IMR-90 (cell line): ENCODE measurements at regions not wholly inside any gene's neighbourhood (a gene's known extent, or its start where the extent isn't known, plus 50 kb on each side); places are given as distances from the start of the nearest gene placed in this dataset.

ENCODE experiments used
- ATAC-seq: fragments of 200-7000 bp; cut with Tn5 transposase; 2 replicates; pipeline ENCODE4 v1.9.1; 2020; ENCODE audit warnings: low read depth, mild to moderate bottlenecking, moderate library complexity
- BruUV-seq: library from RNA; stranded (reverse); fragments of 400-500 nt; replicated peaks from 2 replicates; lab custom pipeline; 2021; lab: Mats Ljungman, UMichigan
- CTCF ChIA-PET: fragments of 300-600 bp; formaldehyde crosslinking; extraction: SDS; loops from one replicate; lab custom pipeline; 2021; ENCODE audit warnings: antibody characterized with exemption; lab: Yijun Ruan, JAX
- POLR2A ChIA-PET: fragments of 300-600 bp; sonication (Branson Sonifier 250); formaldehyde crosslinking; loops from one replicate; lab custom pipeline; 2022; ENCODE audit warnings: antibody characterized with exemption; ENCODE audit not compliant: unreplicated experiment; lab: Charles Lee
- DNase-seq: peaks from one replicate; pipeline ENCODE4 v3.0.0; 2013
- H2AFZ ChIP-seq: replicated peaks from 2 replicates; pipeline ENCODE3; 2013; ENCODE audit warnings: low read length, mild to moderate bottlenecking; ENCODE audit not compliant: poor library complexity
- H2AK5ac ChIP-seq: 2 replicates; pipeline ENCODE4 v1.6.1; 2013; ENCODE audit warnings: low read depth, low read length, inconsistent platforms
- H2AK9ac ChIP-seq: replicated peaks from 2 replicates; pipeline ENCODE3; 2013; ENCODE audit warnings: mild to moderate bottlenecking, low read depth, low read length, moderate library complexity; ENCODE audit not compliant: poor library complexity
- H2BK120ac ChIP-seq: 2 replicates; pipeline ENCODE4 v1.6.1; 2013; ENCODE audit warnings: low read depth, low read length, inconsistent platforms
- H2BK15ac ChIP-seq: 3 replicates; pipeline ENCODE4 v1.6.1; 2013; ENCODE audit warnings: low read depth, low read length, inconsistent platforms
- H2BK20ac ChIP-seq: 2 replicates; pipeline ENCODE4 v1.6.1; 2013; ENCODE audit warnings: low read depth, mild to moderate bottlenecking, inconsistent platforms, low read length, moderate library complexity
- H2BK5ac ChIP-seq: 2 replicates; pipeline ENCODE4 v1.6.1; 2013; ENCODE audit warnings: mild to moderate bottlenecking, low read depth, low read length, inconsistent platforms; ENCODE audit not compliant: poor library complexity, severe bottlenecking
- H3K14ac ChIP-seq: replicated peaks from 2 replicates; pipeline ENCODE4 v1.6.1; 2013; ENCODE audit warnings: low read depth, low read length, inconsistent platforms
- H3K18ac ChIP-seq: 2 replicates; pipeline ENCODE4 v1.6.1; 2013; ENCODE audit warnings: low read depth, low read length, control low read depth
- H3K23ac ChIP-seq: 2 replicates; pipeline ENCODE4 v1.6.1; 2013; ENCODE audit warnings: low read depth, low read length, inconsistent platforms
- H3K27ac ChIP-seq: 2 replicates; pipeline ENCODE4 v1.5.1; 2013; ENCODE audit warnings: mild to moderate bottlenecking, control low read depth, low read length; ENCODE audit not compliant: insufficient read depth
- H3K27me3 ChIP-seq: 2 replicates; pipeline ENCODE4 v1.6.1; 2013; ENCODE audit warnings: low read length; ENCODE audit not compliant: control insufficient read depth, insufficient read depth
- H3K36me3 ChIP-seq: 2 replicates; pipeline ENCODE4 v1.6.1; 2013; ENCODE audit warnings: low read length, mixed read lengths; ENCODE audit not compliant: control insufficient read depth, insufficient read depth
- H3K4ac ChIP-seq: 2 replicates; pipeline ENCODE4 v1.6.1; 2013; ENCODE audit warnings: low read depth, low read length, inconsistent platforms
- H3K4me1 ChIP-seq: 2 replicates; pipeline ENCODE4 v1.6.1; 2013; ENCODE audit warnings: low read length, mixed read lengths; ENCODE audit not compliant: control insufficient read depth, insufficient read depth
- H3K4me2 ChIP-seq: 2 replicates; pipeline ENCODE4 v1.6.1; 2013; ENCODE audit warnings: low read depth, mild to moderate bottlenecking, control low read depth, low read length, moderate library complexity
- H3K4me3 ChIP-seq: 2 replicates; pipeline ENCODE4 v1.5.1; 2013; ENCODE audit warnings: low read depth, mild to moderate bottlenecking, control low read depth, low read length, moderate library complexity; ENCODE audit not compliant: insufficient read depth
- H3K56ac ChIP-seq: 2 replicates; pipeline ENCODE4 v1.6.1; 2013; ENCODE audit warnings: low read length, inconsistent platforms; ENCODE audit not compliant: insufficient read depth; ENCODE audit errors: extremely low read depth
- H3K79me1 ChIP-seq, 2 experiments: 2 replicates each; pipeline ENCODE4 v1.6.1; 2013; ENCODE audit warnings: low read length in 2 of 2, inconsistent platforms in 1 of 2, low read depth in 1 of 2
- H3K9ac ChIP-seq: 2 replicates; pipeline ENCODE4 v1.6.1; 2013; ENCODE audit warnings: low read depth, low read length, control low read depth
- H3K9me1 ChIP-seq: 2 replicates; pipeline ENCODE4 v1.6.1; 2013; ENCODE audit warnings: low read length, inconsistent platforms; ENCODE audit not compliant: insufficient read depth
- H3K9me3 ChIP-seq: 2 replicates; pipeline ENCODE4 v1.6.1; 2013; ENCODE audit warnings: low read length; ENCODE audit not compliant: control insufficient read depth, insufficient read depth
- H4K20me1 ChIP-seq: 2 replicates; pipeline ENCODE4 v1.6.1; 2013; ENCODE audit warnings: low read length, inconsistent platforms; ENCODE audit not compliant: insufficient read depth
- H4K5ac ChIP-seq: 2 replicates; pipeline ENCODE4 v1.6.1; 2013; ENCODE audit warnings: mild to moderate bottlenecking, low read depth, low read length, control low read depth
- H4K8ac ChIP-seq, 2 experiments: 2 replicates each; pipeline ENCODE4 v1.6.1; 2013; ENCODE audit warnings: low read depth in 2 of 2, low read length in 2 of 2, control low read depth in 1 of 2, inconsistent platforms in 1 of 2
- H4K91ac ChIP-seq: 2 replicates; pipeline ENCODE4 v1.6.1; 2013; ENCODE audit warnings: low read depth, low read length, inconsistent platforms; ENCODE audit not compliant: insufficient read depth
- BHLHE40 ChIP-seq: fragments of 150-350 bp; IDR thresholded peaks from 2 replicates; pipeline ENCODE4 v1.6.1; 2016; ENCODE audit warnings: mild to moderate bottlenecking, low read depth, low read length
- CHD1 ChIP-seq: IDR thresholded peaks from 2 replicates; pipeline ENCODE4 v1.6.1; 2012; ENCODE audit warnings: low read depth, low read length, improper control_type of control experiment
- MAZ ChIP-seq: IDR thresholded peaks from 2 replicates; pipeline ENCODE4 v1.6.1; 2012; ENCODE audit warnings: low read depth, mild to moderate bottlenecking, low read length, improper control_type of control experiment, moderate library complexity, borderline replicate concordance
- MXI1 ChIP-seq: IDR thresholded peaks from 2 replicates; pipeline ENCODE4 v1.6.1; 2012; ENCODE audit warnings: low read depth, mild to moderate bottlenecking, low read length, moderate library complexity, borderline replicate concordance
- NFE2L2 ChIP-seq: fragments of 150-350 bp; IDR thresholded peaks from 2 replicates; pipeline ENCODE4 v1.6.1; 2016; ENCODE audit warnings: low read depth, mild to moderate bottlenecking, low read length
- POLR2A ChIP-seq: IDR thresholded peaks from 2 replicates; pipeline ENCODE4 v1.6.1; 2012; ENCODE audit warnings: mild to moderate bottlenecking, low read depth, low read length
- RFX5 ChIP-seq: IDR thresholded peaks from 2 replicates; pipeline ENCODE4 v1.8.0; 2012; ENCODE audit warnings: low read depth, mild to moderate bottlenecking, low read length, moderate library complexity
- SMC3 ChIP-seq: fragments of 150-350 bp; IDR thresholded peaks from 2 replicates; pipeline ENCODE4 v1.6.1; 2016; ENCODE audit warnings: low read depth, mild to moderate bottlenecking, antibody characterized with exemption, low read length, moderate library complexity
- USF2 ChIP-seq: fragments of 150-350 bp; IDR thresholded peaks from 2 replicates; pipeline ENCODE4 v1.6.1; 2017; ENCODE audit warnings: mild to moderate bottlenecking, antibody characterized with exemption, low read length, low read depth
- WGBS, 2 experiments: methylation state at CpG; one replicate each; pipeline versions ENCODE4 v1.1.5 to v1.1.7; 2013; ENCODE audit warnings: missing lambda C conversion rate in 2 of 2; ENCODE audit not compliant: insufficient read length in 1 of 2; ENCODE audit errors: extremely low coverage in 2 of 2; 5-methylcytosine and 5-hydroxymethylcytosine counted together
- dilution Hi-C: fragments of 300-500 bp; cut with HindIII; formaldehyde crosslinking; loops from one replicate; pipeline ENCODE4 v1.14.3; 2018; ENCODE audit warnings: low sequenced_read_pairs; ENCODE audit not compliant: unreplicated experiment
- in situ Hi-C: fragments of 300-500 bp; cut with MboI; formaldehyde crosslinking; loops from 3 replicates; pipeline ENCODE4 v1.14.3; 2019; ENCODE audit warnings: low sequenced_read_pairs, inconsistent platforms, mixed read lengths
- intact Hi-C: fragments of 100-400 bp; cut with micrococcal nuclease; formaldehyde crosslinking; loops from 2 replicates; pipeline ENCODE4 v1.10.0; 2022

DNA sequence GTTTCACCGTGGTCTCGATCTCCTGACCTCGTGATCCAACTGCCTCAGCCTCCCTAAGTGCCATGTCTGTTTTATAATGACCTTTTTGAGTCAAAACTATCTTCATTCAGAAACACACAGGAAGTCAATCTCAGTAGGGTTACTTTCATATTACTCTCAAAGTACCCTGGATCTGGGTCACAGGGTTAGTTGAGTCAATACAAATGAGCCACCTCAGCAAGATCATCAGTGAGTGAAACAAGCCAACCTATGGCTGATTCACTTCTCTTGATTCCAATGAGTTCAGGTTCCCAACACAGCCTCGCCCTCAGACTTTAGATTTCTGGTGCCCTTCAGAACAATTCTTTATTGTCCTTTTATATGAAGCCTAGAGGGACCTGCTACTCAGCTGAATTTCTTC is 76.9 kb downstream of the ZC3H11B start:
- Histone ChIP-seq H2BK15ac (no peak overlapping the region), H2BK20ac (no peak overlapping the region)

More for the DNA sequence above, 76.9 kb downstream of the ZC3H11B start:
- BruUV-seq, result no TSS peak
- Histone ChIP-seq H3K4me3 (no peak overlapping the region), H3K23ac (no peak overlapping the region), H3K4me1 (no peaks in the 10 kb centered on the region), H3K4me2 (no peak overlapping the region), H2AFZ (no peak overlapping the region), H2AK5ac (no peak overlapping the region), H3K27me3 (no peaks in the 10 kb centered on the region; the same call in 1 of the 2 replicates), H3K9me3 (no peaks in the 10 kb centered on the region), H2BK5ac (no peak overlapping the region), H3K4ac (no peak overlapping the region), H4K8ac (no peak overlapping the region), H4K91ac (no peak overlapping the region), H3K56ac (no peak overlapping the region), H3K18ac (no peak overlapping the region), H2AK9ac (no peak overlapping the region), H3K27ac (no peak overlapping the region), H3K9me1 (no peaks in the 10 kb centered on the region), H4K5ac (no peak overlapping the region), H3K14ac (no peak overlapping the region), H2BK120ac (no peak overlapping the region), H3K79me1 (no peaks in the 10 kb centered on the region), H4K20me1 (no peaks in the 10 kb centered on the region), H3K36me3 (no peaks in the 10 kb centered on the region), H3K9ac (no peak overlapping the region)
- ChIA-PET POLR2A (no interaction called here), CTCF (no interaction called here)
- TF ChIP-seq POLR2A (no peak), NFE2L2 (no peak), CHD1 (no peak), SMC3 (no peak), MXI1 (no peak), BHLHE40 (no peak), RFX5 (no peak), MAZ (no peak), USF2 (no peak)
- ATAC-seq (no peak), DNase-seq (no peak)
- in situ Hi-C loops, result no loop called here
- intact Hi-C loops, result no loop called here
- dilution Hi-C loops, result no loop called here
- WGBS, 2 experiments, result 83% methylated on average over 1 of the region's 4 CpGs; no CpG with 5 or more reads in 1 of the 2 experiments
